ENCODE measurements at regions not wholly inside any gene's neighbourhood (a gene's known extent, or its start where the extent isn't known, plus 50 kb on each side); places are given as distances from the start of the nearest gene placed in this dataset.

DNA sequence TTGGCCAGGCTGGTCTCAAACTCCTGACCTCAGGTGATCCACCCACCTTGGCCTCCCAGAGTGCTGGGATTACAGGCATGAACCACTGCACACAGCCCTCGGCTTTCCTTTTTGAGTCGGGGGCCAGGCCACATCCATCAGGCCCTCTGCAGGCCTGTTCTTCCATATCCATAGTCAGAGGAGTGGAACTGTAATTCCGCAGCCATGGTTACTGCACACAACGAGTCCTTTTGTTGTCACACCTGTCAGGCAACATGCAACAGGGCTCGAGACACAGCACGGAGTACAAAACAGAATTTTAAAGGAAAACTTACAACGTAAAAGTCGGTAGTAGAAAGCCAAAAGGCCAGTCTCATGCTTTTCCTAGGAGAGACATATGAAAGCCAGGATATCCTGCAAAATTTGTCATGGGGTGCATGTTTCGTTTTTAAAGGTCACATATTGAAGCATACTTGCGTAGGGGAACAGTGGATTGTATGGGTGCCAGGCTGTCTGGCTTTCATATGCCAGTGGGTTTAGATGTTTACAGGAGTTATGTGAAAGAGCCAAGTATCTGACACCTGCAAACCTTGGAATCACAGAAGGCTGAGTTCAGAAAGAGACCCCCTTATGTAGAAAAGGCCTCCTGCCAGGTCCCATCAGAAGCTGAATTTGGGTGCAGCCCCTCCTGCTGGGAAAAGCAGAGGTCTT is 63.2 kb upstream of the LPP start:
- Histone ChIP-seq H3K4me1 (replicated peaks; ENCODE audit: insufficient read depth) (no peaks in the 10 kb centered on the region), H3K4me2 (no peak overlapping the region), H3F3A (ENCODE audit: insufficient read depth, low read depth) (no peaks in the 10 kb centered on the region), H3K27me3 (ENCODE audit: insufficient read depth, low read depth) (no peaks in the 10 kb centered on the region), H2AFZ (no peak overlapping the region), H4K20me1 (ENCODE audit: insufficient read depth) (no peaks in the 10 kb centered on the region), H3K9me3 (ENCODE audit: insufficient read depth, low read depth) (no peaks in the 10 kb centered on the region), H3K79me2 (ENCODE audit: low read depth) (no peaks in the 10 kb centered on the region), H3K27ac (no peak overlapping the region), H3K9me2 (ENCODE audit: insufficient read depth) (no peaks in the 10 kb centered on the region), H3K36me3 (ENCODE audit: low read depth) (no peaks in the 10 kb centered on the region), H3K4me3 (no peak overlapping the region)
- intact Hi-C loops (cut with micrococcal nuclease; ENCODE audit: unreplicated experiment), result no loop called here
- TF ChIP-seq, protein P1, sequence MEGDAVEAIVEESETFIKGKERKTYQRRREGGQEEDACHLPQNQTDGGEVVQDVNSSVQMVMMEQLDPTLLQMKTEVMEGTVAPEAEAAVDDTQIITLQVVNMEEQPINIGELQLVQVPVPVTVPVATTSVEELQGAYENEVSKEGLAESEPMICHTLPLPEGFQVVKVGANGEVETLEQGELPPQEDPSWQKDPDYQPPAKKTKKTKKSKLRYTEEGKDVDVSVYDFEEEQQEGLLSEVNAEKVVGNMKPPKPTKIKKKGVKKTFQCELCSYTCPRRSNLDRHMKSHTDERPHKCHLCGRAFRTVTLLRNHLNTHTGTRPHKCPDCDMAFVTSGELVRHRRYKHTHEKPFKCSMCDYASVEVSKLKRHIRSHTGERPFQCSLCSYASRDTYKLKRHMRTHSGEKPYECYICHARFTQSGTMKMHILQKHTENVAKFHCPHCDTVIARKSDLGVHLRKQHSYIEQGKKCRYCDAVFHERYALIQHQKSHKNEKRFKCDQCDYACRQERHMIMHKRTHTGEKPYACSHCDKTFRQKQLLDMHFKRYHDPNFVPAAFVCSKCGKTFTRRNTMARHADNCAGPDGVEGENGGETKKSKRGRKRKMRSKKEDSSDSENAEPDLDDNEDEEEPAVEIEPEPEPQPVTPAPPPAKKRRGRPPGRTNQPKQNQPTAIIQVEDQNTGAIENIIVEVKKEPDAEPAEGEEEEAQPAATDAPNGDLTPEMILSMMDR (conservative IDR thresholded peaks at IDR 0.05), result no peak
- no peak for TF ChIP-seq EZH2 (IDR thresholded peaks at IDR 0.05; ENCODE audit: low read depth)
- CTCF ChIA-PET, result no interaction called here
- DNase-seq, result no peak
- no TSS peak for BruUV-seq (replicated peaks)
- POLR2A ChIA-PET (ENCODE audit: unreplicated experiment), result no interaction called here

DNA sequence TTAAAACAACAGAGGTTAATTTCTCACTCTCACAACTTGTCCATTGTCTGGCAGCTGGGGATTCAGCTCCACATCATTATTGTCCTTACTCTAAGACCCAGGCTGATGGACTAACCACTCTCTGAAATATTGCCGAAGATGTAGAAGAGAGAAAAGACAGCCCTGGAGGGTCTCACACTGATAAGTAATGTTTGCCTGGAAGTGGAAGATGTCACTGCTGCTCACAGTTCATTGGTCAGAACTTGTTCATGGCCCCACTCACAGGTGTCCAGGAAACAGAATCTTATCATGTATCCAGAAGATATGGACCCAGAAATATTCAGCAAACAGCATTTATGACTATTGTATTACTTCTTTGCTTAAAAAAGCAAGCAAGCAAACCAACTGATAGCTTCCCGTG is 62.2 kb upstream of the LPP start:
- Histone ChIP-seq H3F3A (ENCODE audit: insufficient read depth, low read depth) (no peaks in the 10 kb centered on the region), H3K4me1 (replicated peaks; ENCODE audit: insufficient read depth) (no peaks in the 10 kb centered on the region), H4K20me1 (ENCODE audit: insufficient read depth) (no peaks in the 10 kb centered on the region), H3K4me2 (no peak overlapping the region), H3K36me3 (ENCODE audit: low read depth) (no peaks in the 10 kb centered on the region), H3K79me2 (ENCODE audit: low read depth) (no peaks in the 10 kb centered on the region), H3K9me3 (ENCODE audit: insufficient read depth, low read depth) (no peaks in the 10 kb centered on the region), H2AFZ (no peak overlapping the region), H3K4me3 (no peak overlapping the region), H3K27me3 (ENCODE audit: insufficient read depth, low read depth) (no peaks in the 10 kb centered on the region), H3K9me2 (ENCODE audit: insufficient read depth) (no peaks in the 10 kb centered on the region), H3K27ac (no peak overlapping the region)
- TF ChIP-seq, protein P1 (conservative IDR thresholded peaks at IDR 0.05), result no peak
- no peak for TF ChIP-seq EZH2 (IDR thresholded peaks at IDR 0.05; ENCODE audit: low read depth)
- intact Hi-C loops (cut with micrococcal nuclease; ENCODE audit: unreplicated experiment), result no loop called here
- no peak for DNase-seq
- BruUV-seq (replicated peaks), result no TSS peak
- ChIA-PET CTCF (no interaction called here), POLR2A (ENCODE audit: unreplicated experiment) (no interaction called here)

DNA sequence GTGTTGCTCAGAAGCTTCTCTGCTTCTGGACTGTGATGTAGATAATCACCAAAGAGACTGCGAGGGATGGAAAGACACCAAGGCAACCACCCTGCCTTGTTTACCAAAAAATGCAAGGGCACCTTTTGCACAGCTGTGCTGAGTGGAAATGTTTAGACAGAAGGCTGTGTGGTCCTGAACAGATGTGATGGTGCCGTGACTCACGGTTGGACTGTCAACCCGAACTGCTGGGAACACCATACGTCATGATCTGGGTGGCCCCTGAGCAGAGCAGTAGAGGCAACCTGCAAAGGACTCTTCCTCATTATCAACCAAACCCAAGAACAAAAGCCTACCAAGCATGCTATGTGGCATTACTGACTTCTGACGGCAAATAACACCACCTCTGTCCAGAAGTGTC is 61.3 kb upstream of the LPP start:
- H3K4me2 ChIP-seq, result no peak overlapping the region
- H3K79me2 ChIP-seq (ENCODE audit: low read depth), result no peaks in the 10 kb centered on the region
- H3K9me3 ChIP-seq (ENCODE audit: insufficient read depth, low read depth), result no peaks in the 10 kb centered on the region
- POLR2A ChIA-PET (ENCODE audit: unreplicated experiment), result no interaction called here
- H3K4me1 ChIP-seq (replicated peaks; ENCODE audit: insufficient read depth), result no peaks in the 10 kb centered on the region
- no peak overlapping the region for H2AFZ ChIP-seq
- no peaks in the 10 kb centered on the region for H4K20me1 ChIP-seq (ENCODE audit: insufficient read depth)
- CTCF ChIA-PET, result no interaction called here
- H3K27me3 ChIP-seq (ENCODE audit: insufficient read depth, low read depth), result no peaks in the 10 kb centered on the region
- H3K36me3 ChIP-seq (ENCODE audit: low read depth), result no peaks in the 10 kb centered on the region
- BruUV-seq (replicated peaks), result no TSS peak
- no peak overlapping the region for H3K4me3 ChIP-seq
- no peaks in the 10 kb centered on the region for H3K9me2 ChIP-seq (ENCODE audit: insufficient read depth)
- intact Hi-C loops (cut with micrococcal nuclease; ENCODE audit: unreplicated experiment), result no loop called here
- no peaks in the 10 kb centered on the region for H3F3A ChIP-seq (ENCODE audit: insufficient read depth, low read depth)
- H3K27ac ChIP-seq, result no peak overlapping the region
- TF ChIP-seq, protein P1 (conservative IDR thresholded peaks at IDR 0.05), result no peak
- no peak for TF ChIP-seq EZH2 (IDR thresholded peaks at IDR 0.05; ENCODE audit: low read depth)
- no peak for DNase-seq

Measured in PC-9 (cell line).